Activated CD4-positive, alpha-beta T cell treated with anti-CD3 and anti-CD28 coated beads, Interleukin-2, amount 10 ng/mL, durations not matched to agents 7 days and 5 days (primary cell): ENCODE measurements at regions not wholly inside any gene's neighbourhood (a gene's known extent, or its start where the extent isn't known, plus 50 kb on each side); places are given as distances from the start of the nearest gene placed in this dataset.

Source experiments
- CTCF ChIA-PET: fragments of 350-600 bp; sonication (Branson Sonifier 250); formaldehyde crosslinking; loops from one replicate; lab custom pipeline; 2021; ENCODE audit warnings: antibody characterized with exemption; lab: Charles Lee
- POLR2A ChIA-PET: fragments of 350-600 bp; sonication (Branson Sonifier 250); formaldehyde crosslinking; loops from one replicate; lab custom pipeline; 2021; ENCODE audit warnings: antibody characterized with exemption; lab: Charles Lee
- DNase-seq: peaks from one replicate; pipeline ENCODE4 v3.0.0-alpha.2; 2020
- H3K27ac Mint-ChIP-seq: one replicate; pipeline ENCODE4 v1.8.0; 2021; ENCODE audit warnings: mild to moderate bottlenecking, moderate library complexity, mixed read lengths
- H3K27me3 Mint-ChIP-seq: one replicate; pipeline ENCODE4 v1.8.0; 2021; ENCODE audit warnings: mixed read lengths
- H3K36me3 Mint-ChIP-seq: one replicate; pipeline ENCODE4 v1.8.0; 2021; ENCODE audit warnings: low read depth, mixed read lengths
- H3K4me1 Mint-ChIP-seq: one replicate; pipeline ENCODE4 v1.8.0; 2021; ENCODE audit warnings: mixed read lengths
- H3K4me3 Mint-ChIP-seq: one replicate; pipeline ENCODE4 v1.8.0; 2021; ENCODE audit warnings: mild to moderate bottlenecking, moderate library complexity, mixed read lengths
- H3K9me3 Mint-ChIP-seq: one replicate; pipeline ENCODE4 v1.8.0; 2021; ENCODE audit warnings: mixed read lengths

DNA sequence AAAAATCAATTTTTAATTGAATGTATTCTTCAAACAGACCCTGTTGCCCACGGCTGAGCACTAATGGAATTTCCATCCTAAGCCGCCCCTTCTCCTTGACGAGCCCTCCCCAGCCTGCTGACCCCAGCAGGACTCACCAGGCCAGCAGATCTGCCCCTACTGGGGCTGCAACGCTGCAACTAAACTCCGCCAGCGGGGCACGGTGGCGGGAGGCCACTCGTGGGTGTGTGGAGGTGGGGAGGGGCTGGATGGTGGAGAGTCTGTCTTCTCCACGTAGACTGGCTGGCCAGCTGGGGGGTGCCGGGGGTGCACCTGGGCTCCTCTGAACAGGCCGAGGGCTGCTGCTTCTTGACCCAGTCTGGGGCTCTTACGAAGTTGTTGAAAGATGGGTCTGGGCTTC, 67.8 kb downstream of the ENGASE start:
- no peak overlapping the region for H3K4me3 Mint-ChIP-seq
- H3K4me1 Mint-ChIP-seq, result no peaks in the 10 kb centered on the region
- CTCF ChIA-PET, result no interaction called here

DNA sequence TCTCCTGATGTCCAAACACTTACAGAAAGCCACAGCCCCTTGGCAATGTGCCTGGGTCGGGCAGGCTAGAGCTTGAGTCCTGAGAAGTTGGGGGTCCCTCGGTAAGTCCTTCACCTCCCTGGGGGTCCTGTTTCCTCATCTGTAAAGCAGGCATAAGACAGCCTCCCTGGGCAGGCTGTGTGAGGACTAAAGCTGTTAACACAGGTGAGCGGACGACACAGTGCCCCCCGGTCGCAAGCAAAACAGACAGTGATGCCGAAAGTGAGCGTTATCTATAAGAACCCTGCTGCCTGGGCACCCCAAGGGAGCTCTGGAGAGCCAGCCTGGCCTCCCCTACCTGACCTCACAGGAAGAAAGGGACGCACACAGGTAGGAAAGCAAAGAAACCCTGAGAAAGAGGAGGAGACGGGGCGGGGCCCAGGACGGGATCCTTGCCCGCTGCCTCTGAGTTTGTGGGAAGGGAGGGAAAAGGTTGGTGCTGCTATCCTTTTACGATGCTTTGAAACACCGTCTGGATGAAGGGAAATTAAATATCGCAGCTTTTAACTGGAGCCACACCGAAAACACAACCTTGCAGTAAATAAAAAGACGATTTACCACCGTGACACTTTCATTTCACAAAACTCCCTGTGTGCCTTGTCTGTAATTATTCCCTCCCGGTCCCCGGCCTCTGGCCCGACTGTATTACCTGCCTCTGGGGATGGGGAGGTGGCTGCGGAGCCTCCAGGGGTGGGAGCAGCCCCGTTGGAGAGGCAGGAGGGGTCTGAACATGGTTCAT, 67.1 kb downstream of the ENGASE start:
- DNase-seq, result no peak
- H3K27me3 Mint-ChIP-seq, result no peaks in the 10 kb centered on the region
- no peaks in the 10 kb centered on the region for H3K36me3 Mint-ChIP-seq
- ChIA-PET CTCF (no interaction called here), POLR2A (no interaction called here)
- no peaks in the 10 kb centered on the region for H3K4me1 Mint-ChIP-seq
- peaks cover 8% of the 10 kb centered on the region for H3K9me3 Mint-ChIP-seq
- H3K4me3 Mint-ChIP-seq, result no peak overlapping the region
- H3K27ac Mint-ChIP-seq, result peak overlapping the region; percentile 19

More for the DNA sequence above, 67.8 kb downstream of the ENGASE start:
- no peaks in the 10 kb centered on the region for H3K36me3 Mint-ChIP-seq
- H3K27me3 Mint-ChIP-seq, result no peaks in the 10 kb centered on the region
- POLR2A ChIA-PET, result no interaction called here
- DNase-seq, result no peak
- H3K27ac Mint-ChIP-seq, result no peak overlapping the region
- H3K9me3 Mint-ChIP-seq, result peaks cover 8% of the 10 kb centered on the region

DNA sequence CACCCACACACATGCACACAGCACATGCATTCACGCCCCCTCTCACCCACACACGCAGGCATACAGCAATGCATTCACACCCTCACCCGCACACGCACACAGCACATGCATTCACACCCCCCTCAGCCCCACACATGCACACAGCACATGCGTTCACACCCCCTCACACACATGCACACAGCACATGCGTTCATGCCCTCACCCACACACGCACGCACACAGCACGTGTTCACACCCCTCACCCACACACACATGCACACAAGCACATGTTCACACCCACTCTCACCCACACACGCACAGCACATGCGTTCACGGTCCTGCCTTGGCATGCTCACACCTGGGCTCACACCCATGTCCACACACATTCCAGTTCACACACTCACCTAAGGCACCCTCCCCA, 64.2 kb downstream of the ENGASE start:
- H3K27me3 Mint-ChIP-seq, result no peaks in the 10 kb centered on the region
- no peak overlapping the region for H3K4me3 Mint-ChIP-seq
- POLR2A ChIA-PET, result no interaction called here

DNA sequence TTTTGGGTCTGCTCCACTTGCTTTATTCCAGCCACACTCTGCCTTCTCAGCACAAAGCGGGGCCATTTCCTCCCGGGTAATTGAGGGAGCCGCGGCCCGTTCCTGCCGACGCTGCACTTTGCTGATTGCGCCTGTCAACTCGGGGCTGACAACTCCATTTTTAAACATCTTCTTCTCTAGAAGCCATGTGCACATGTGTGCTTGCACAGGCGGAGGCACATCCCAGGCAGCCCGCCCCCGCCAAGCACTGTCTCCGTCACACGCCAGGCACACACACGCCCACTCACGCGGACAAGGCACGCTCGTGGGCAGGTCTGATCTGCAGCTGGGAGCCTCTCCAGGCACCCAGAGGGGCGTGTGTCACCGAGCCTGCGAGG, 63.2 kb downstream of the ENGASE start:
- H3K4me3 Mint-ChIP-seq, result no peak overlapping the region
- ChIA-PET CTCF (interaction anchor here (1.0 kb wide), 1 partner anchor 8 kb away, joined by 3 read pairs; no protein-coding TSS in a partner anchor), POLR2A (no interaction called here)
- H3K27ac Mint-ChIP-seq, result no peak overlapping the region
- no peaks in the 10 kb centered on the region for H3K27me3 Mint-ChIP-seq
- no peaks in the 10 kb centered on the region for H3K36me3 Mint-ChIP-seq
- H3K9me3 Mint-ChIP-seq, result peaks cover 8% of the 10 kb centered on the region
- DNase-seq, result no peak
- H3K4me1 Mint-ChIP-seq, result no peaks in the 10 kb centered on the region

More for the DNA sequence above, 64.2 kb downstream of the ENGASE start:
- CTCF ChIA-PET, result no interaction called here
- Mint-ChIP-seq H3K36me3 (no peaks in the 10 kb centered on the region), H3K4me1 (no peaks in the 10 kb centered on the region), H3K9me3 (peaks cover 8% of the 10 kb centered on the region), H3K27ac (no peak overlapping the region)
- no peak for DNase-seq

DNA sequence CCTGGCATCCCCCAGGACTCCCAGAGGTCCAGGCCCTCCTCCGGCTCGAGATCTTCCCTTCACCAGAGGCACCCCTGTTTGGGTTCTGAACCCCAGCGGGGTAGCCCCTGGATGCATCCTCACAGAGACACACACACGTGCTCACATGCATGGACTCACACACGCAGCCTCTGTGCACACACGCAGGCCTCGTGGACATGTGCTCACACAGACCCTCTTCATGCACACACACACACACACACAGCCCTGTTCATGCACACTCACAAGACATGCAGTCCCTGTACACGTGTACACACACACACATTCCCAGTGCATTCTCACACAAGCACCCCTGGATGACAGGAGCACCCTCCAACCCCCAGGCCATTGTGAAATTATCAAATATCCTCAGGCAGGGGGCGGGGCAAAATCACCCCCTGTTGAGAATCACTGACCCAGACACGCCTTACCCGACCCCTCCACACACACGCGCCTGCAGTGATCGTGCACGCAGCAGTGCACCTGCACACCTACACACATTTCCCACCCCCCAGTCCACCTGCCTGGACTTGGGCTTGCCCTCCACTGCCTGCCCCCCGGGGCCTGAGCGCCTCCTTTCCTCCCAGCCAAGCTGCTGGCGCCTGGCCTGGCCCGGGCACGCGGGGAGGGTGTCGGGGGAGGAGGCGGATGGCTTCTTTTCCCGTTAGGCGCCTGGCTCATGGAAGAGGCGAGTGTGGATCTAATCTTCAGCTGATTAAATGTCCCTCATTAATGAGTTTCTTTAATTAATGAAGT, 62.6 kb downstream of the ENGASE start:
- ChIA-PET CTCF (interaction anchor here (1.0 kb wide), 1 partner anchor 9 kb away, joined by 3 read pairs; no protein-coding TSS in a partner anchor), POLR2A (no interaction called here)
- Mint-ChIP-seq H3K36me3 (no peaks in the 10 kb centered on the region), H3K4me1 (no peaks in the 10 kb centered on the region), H3K27ac (no peak overlapping the region), H3K27me3 (no peaks in the 10 kb centered on the region), H3K9me3 (peaks cover 8% of the 10 kb centered on the region), H3K4me3 (no peak overlapping the region)
- DNase-seq, result no peak

DNA sequence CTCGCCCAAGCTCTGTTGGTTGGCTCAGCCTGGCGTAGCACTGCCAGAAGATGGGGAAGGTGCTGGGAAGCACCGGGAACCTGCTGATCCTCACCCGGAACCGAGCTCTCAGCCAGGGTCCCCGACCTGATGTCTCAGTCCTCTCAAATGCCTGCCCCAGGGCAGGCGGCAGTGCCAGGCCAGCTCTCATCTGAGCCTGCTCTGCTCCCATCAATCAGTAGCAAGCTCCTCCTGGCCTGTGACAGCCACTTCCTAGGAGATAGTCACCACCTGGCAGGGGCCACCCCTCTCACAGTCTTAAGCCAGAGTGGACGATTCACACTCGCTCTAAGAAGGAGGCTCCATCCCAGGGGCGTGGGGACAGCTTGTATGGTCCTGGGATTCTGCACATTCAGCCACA, 62.0 kb downstream of the ENGASE start:
- H3K36me3 Mint-ChIP-seq, result no peaks in the 10 kb centered on the region
- no peaks in the 10 kb centered on the region for H3K4me1 Mint-ChIP-seq
- ChIA-PET POLR2A (no interaction called here), CTCF (no interaction called here)
- H3K27me3 Mint-ChIP-seq, result no peaks in the 10 kb centered on the region
- DNase-seq, result no peak
- H3K9me3 Mint-ChIP-seq, result peaks cover 8% of the 10 kb centered on the region
- no peak overlapping the region for H3K27ac Mint-ChIP-seq
- H3K4me3 Mint-ChIP-seq, result no peak overlapping the region
